Smooth muscle cell (in vitro differentiated cells): ENCODE measurements at regions not wholly inside any gene's neighbourhood (a gene's known extent, or its start where the extent isn't known, plus 50 kb on each side); places are given as distances from the start of the nearest gene placed in this dataset.
"Not testable (repeated sequence)": the region's sequence is repeated elsewhere in the genome, so short reads cannot be mapped to it uniquely, and the experiment has no call there.

Source experiments
- DNase-seq: peaks from one replicate; lab custom pipeline; 2025; ENCODE audit not compliant: unreplicated experiment; lab: John Stamatoyannopoulos, UW
- H2AFZ ChIP-seq: fragments of 200-600 bp; sonication (generic); 2 replicates; pipeline ENCODE4 v1.6.0; 2016; ENCODE audit warnings: antibody characterized with exemption, low read depth, mild to moderate bottlenecking
- H3F3A ChIP-seq: fragments of 200-600 bp; sonication (generic); 2 replicates; pipeline ENCODE4 v1.6.0; 2017; ENCODE audit warnings: antibody characterized with exemption, low read depth
- H3K27ac ChIP-seq: fragments of 200-600 bp; sonication (generic); 2 replicates; pipeline ENCODE4 v1.5.1; 2016; ENCODE audit warnings: low read depth, mild to moderate bottlenecking
- H3K27me3 ChIP-seq: fragments of 200-600 bp; sonication (generic); 2 replicates; pipeline ENCODE4 v1.6.1; 2016; ENCODE audit warnings: low read depth, mild to moderate bottlenecking
- H3K36me3 ChIP-seq: fragments of 200-600 bp; sonication (generic); 2 replicates; pipeline ENCODE4 v1.5.1; 2016; ENCODE audit warnings: low read depth
- H3K4me1 ChIP-seq: fragments of 200-600 bp; sonication (generic); 2 replicates; pipeline ENCODE4 v1.5.1; 2016; ENCODE audit warnings: low read depth
- H3K4me2 ChIP-seq: fragments of 200-600 bp; sonication (generic); 2 replicates; pipeline ENCODE4 v1.6.0; 2016; ENCODE audit warnings: mild to moderate bottlenecking
- H3K4me3 ChIP-seq: fragments of 200-600 bp; sonication (generic); 2 replicates; pipeline ENCODE4 v1.5.1; 2016; ENCODE audit warnings: mild to moderate bottlenecking
- H3K79me2 ChIP-seq: fragments of 200-600 bp; sonication (generic); 2 replicates; pipeline ENCODE4 v1.6.0; 2016; ENCODE audit warnings: low read depth, mild to moderate bottlenecking
- H3K9ac ChIP-seq: fragments of 200-600 bp; sonication (generic); 2 replicates; pipeline ENCODE4 v1.6.0; 2016; ENCODE audit warnings: low read depth
- H3K9me3 ChIP-seq: fragments of 200-600 bp; sonication (generic); replicated peaks from 2 replicates; pipeline ENCODE4 v1.5.1; 2016; ENCODE audit warnings: low read depth
- H4K20me1 ChIP-seq: fragments of 200-600 bp; sonication (generic); 2 replicates; pipeline ENCODE4 v1.6.0; 2016; ENCODE audit warnings: low read depth
- CTCF ChIP-seq: fragments of 200-600 bp; sonication (generic); IDR thresholded peaks from 2 replicates; pipeline ENCODE4 v1.5.1; 2017; ENCODE audit warnings: borderline replicate concordance, mild to moderate bottlenecking, antibody characterized with exemption; ENCODE audit not compliant: insufficient read depth, poor library complexity, severe bottlenecking
- WGBS: methylation state at CpG from one replicate; pipeline ENCODE4 v1.1.7; 2016; ENCODE audit warnings: low lambda C conversion rate; 5-methylcytosine and 5-hydroxymethylcytosine counted together

DNA sequence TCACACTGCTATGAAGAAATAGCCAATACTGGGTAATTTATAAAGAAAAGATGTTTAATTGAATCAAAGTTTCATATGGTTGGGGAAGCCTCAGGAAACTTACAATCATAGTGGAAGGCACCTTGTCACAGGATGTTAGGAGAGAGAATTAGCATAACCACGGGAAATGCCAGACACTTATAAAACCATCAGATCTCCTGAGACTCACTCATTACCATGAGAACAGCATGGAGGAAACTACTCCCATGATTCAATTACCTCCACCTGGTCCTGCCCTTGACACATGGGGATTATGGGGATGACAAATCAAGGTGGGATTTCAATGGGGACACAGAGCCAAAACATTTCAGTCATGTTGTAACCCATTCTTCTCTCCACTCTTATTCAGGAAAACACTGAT lies 472.9 kb upstream of the FSIP2 start:
- WGBS, result 50% methylated on average over 1 of the region's 1 CpG
- H3K9ac ChIP-seq, result no peak overlapping the region
- H3K79me2 ChIP-seq, result no peaks in the 10 kb centered on the region

DNA sequence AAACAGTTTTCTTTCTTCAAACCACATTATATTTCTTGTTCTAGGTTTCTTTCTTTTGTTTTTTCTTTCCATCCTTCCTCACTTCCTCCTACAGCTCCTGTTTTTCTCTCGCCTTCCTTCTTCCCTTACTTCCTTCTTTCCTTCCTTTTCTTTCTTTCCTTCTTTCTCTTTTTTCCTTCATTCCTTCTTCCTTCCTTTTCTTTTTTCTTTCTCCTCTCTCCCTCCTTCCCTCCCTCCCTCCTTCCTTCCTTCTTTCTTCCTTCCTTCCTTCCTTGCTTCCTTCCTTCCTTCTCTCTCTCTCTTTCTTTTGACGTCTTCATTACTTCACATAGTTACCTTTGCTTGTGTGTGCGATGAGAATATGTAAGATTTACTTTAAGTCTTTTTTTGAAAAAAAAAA lies 470.0 kb upstream of the FSIP2 start:
- Histone ChIP-seq H4K20me1 (no peaks in the 10 kb centered on the region), H3K27me3 (no peaks in the 10 kb centered on the region), H3K27ac (no peak overlapping the region), H3K4me2 (no peak overlapping the region), H3K36me3 (no peaks in the 10 kb centered on the region), H3K4me1 (no peaks in the 10 kb centered on the region), H3K9me3 (no peaks in the 10 kb centered on the region), H3F3A (no peaks in the 10 kb centered on the region), H3K9ac (no peak overlapping the region), H3K79me2 (no peaks in the 10 kb centered on the region), H3K4me3 (no peak overlapping the region), H2AFZ (no peak overlapping the region)
- WGBS, result 88% methylated on average over 3 of the region's 3 CpGs
- no peak for DNase-seq
- TF ChIP-seq CTCF, result no peak

More for the DNA sequence above, 472.9 kb upstream of the FSIP2 start:
- no peaks in the 10 kb centered on the region for H3F3A ChIP-seq
- no peaks in the 10 kb centered on the region for H3K27me3 ChIP-seq
- no peaks in the 10 kb centered on the region for H3K9me3 ChIP-seq
- DNase-seq, result no peak
- H3K36me3 ChIP-seq, result no peaks in the 10 kb centered on the region
- H3K27ac ChIP-seq, result no peak overlapping the region
- TF ChIP-seq CTCF, result no peak
- H3K4me3 ChIP-seq, result no peak overlapping the region
- no peak overlapping the region for H3K4me2 ChIP-seq
- H3K4me1 ChIP-seq, result no peaks in the 10 kb centered on the region
- H2AFZ ChIP-seq, result no peak overlapping the region
- H4K20me1 ChIP-seq, result no peaks in the 10 kb centered on the region

- H3K27me3 ChIP-seq, result no peaks in the 10 kb centered on the region
- 96% methylated on average over 4 of the region's 4 CpGs for WGBS
- no peak overlapping the region for H3K9ac ChIP-seq
- H4K20me1 ChIP-seq, result no peaks in the 10 kb centered on the region
- no peak overlapping the region for H3K4me3 ChIP-seq
- H3K4me1 ChIP-seq, result no peaks in the 10 kb centered on the region
- H3K4me2 ChIP-seq, result no peak overlapping the region
- H3K9me3 ChIP-seq, result no peaks in the 10 kb centered on the region
- H3F3A ChIP-seq, result no peaks in the 10 kb centered on the region
- H2AFZ ChIP-seq, result no peak overlapping the region
- H3K27ac ChIP-seq, result no peak overlapping the region
- H3K36me3 ChIP-seq, result no peaks in the 10 kb centered on the region
- TF ChIP-seq CTCF, result no peak
- DNase-seq, result no peak
- no peaks in the 10 kb centered on the region for H3K79me2 ChIP-seq
Measured at GRCh38 chr2:185274718-185275484, 463.7 kb upstream of the FSIP2 start.

DNA sequence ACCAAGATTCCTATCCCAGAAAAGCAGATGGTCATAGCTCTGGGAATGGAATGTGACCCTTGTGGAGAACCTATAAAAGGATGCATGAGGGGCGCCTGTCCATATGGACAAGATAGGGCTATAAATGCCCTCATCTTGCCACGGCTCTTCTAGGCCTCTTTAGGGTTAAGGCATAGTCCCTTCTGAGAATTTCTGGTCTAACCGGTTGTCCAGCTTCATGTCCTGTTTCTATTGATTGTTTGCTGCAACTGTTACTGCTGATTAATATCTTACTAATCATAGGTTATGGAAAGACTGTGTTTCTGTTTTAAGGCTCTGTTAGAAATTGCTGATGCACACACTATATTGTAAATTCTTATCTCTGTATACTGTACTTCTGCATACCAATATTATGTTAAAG lies 462.6 kb upstream of the FSIP2 start:
- H2AFZ ChIP-seq, H3K36me3 ChIP-seq, H3K79me2 ChIP-seq, H3K9me3 ChIP-seq, H3K4me3 ChIP-seq, H3F3A ChIP-seq, H3K27me3 ChIP-seq, H3K9ac ChIP-seq, H3K4me2 ChIP-seq, H3K4me1 ChIP-seq, H4K20me1 ChIP-seq, DNase-seq, H3K27ac ChIP-seq: not testable (repeated sequence)
- 75% methylated on average over 3 of the region's 3 CpGs for WGBS
